ENCODE measurements at regions not wholly inside any gene's neighbourhood (a gene's known extent, or its start where the extent isn't known, plus 50 kb on each side); places are given as distances from the start of the nearest gene placed in this dataset.

DNA sequence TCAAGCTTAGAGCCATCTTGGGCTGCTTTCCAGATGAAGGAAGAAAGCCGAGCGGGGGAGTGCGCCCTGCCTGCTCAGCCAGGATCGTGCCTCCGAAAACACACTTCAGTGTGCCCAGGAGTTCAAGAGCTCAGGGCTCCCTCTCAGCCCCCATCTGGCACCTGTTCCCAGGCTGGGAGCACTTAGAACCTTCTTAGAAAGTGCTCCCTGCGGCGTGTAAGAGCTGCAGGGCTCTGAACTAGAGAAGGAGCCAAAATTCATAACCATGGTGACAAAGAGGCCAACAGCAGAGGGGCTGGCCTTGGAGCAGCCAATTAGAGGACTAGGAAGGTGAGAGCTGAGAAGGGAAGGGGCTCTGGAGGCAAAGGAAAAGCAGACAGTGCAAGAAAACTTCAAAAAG is 59.0 kb upstream of the TNRC6C start:
- DNase-seq, result no peak

DNA sequence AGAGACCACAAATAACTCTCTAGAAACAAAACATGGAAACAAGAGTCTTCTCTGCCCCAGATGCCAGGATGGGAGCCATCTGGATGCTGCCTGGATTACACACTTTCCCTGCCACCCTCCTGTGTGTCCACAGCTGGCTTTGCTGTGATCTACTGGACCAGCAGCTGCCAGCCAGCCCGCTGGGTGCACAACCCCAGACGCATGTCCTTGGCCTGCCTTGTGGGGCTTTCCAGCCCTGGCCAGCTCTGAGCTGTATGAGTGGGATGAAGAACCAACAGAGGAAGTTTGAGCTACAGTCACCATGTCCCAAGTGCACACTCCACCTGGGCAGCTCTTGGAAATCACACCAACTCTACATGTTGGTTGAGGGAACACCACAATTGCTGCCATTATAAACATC is 57.0 kb upstream of the TNRC6C start:
- DNase-seq, result no peak

GRCh38 chr17:77905266-77905665 is 53.2 kb upstream of the TNRC6C start:
- no peak for DNase-seq

- DNase-seq, result no peak
Measured at GRCh38 chr17:77905766-77906165, 52.7 kb upstream of the TNRC6C start.

DNA sequence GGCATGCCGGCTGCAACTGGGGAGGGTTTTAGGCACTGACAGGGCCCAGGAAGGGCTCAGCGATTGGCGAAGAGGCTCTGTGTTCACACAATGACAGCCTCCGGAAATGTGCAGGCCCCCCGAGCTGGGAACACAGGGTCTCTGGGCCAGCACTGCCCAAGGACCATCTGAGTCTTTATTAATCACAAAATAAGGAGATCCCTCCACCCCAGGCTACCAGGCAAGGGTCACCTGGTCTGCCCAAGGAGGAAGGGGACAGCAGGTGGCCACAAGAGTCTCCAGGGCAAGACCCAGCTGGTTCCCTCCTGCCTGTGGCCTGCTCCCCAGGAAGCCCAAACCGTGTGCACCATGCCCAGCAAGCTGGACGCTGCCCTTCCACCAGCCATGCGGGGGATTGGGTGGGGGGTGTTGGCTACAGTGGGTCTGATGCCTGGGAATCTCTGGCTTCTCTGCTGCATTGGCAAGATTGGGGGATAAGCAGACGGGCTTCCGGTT is 52.1 kb upstream of the TNRC6C start:
- DNase-seq, result no peak

GRCh38 chr17:77907497-77908461 is 50.7 kb upstream of the TNRC6C start:
- no peak for DNase-seq

DNA sequence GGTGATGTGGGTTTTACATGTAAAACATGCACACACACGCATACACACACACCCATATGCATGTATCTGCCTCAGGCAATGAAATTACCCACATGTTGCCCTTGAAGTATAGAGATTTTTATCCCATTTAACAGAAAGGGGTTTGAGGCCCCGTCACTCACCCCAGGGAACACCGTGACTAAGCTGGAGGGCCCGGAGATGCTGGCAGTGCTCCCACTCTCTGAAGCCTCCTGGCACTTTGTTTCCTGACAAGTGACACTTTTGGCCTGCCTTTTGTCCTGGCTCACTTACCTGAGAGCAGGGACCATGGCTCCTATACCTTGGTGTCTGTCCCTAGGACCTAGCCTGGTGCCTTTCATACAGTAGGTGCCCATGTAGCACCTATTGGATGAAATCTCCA is 50.0 kb upstream of the TNRC6C start:
- DNase-seq, result no peak
